Lung (tissue), 11 donors: ENCODE measurements at regions not wholly inside any gene's neighbourhood (a gene's known extent, or its start where the extent isn't known, plus 50 kb on each side); places are given as distances from the start of the nearest gene placed in this dataset.

Experiments
- ATAC-seq: fragments of 200-7000 bp; cut with Tn5 transposase; one replicate; pipeline ENCODE4 v1.9.1; 2020; ENCODE audit warnings: moderate number of reproducible peaks; ENCODE audit not compliant: insufficient read depth, low FRiP score
- DNase-seq, 3 donors: peaks; one replicate each; pipeline ENCODE4 v3.0.0-alpha.2; 2013 to 2017
- H3K27ac ChIP-seq, 2 donors: one replicate each; pipeline ENCODE4 v1.5.1; 2013; ENCODE audit warnings: mild to moderate bottlenecking in 2 of 2, moderate library complexity in 2 of 2, control low read depth in 1 of 2, inconsistent platforms in 1 of 2, low read depth in 1 of 2, low read length in 1 of 2
- H3K27me3 ChIP-seq, 3 donors: one replicate each; pipeline ENCODE4 v1.5.1; 2013; ENCODE audit warnings: low read length in 2 of 3; ENCODE audit not compliant: control insufficient read depth in 3 of 3, insufficient read depth in 3 of 3
- H3K36me3 ChIP-seq, 4 donors: one replicate each; pipeline ENCODE4 v1.5.1; 2013; ENCODE audit warnings: low read length in 4 of 4, mild to moderate bottlenecking in 1 of 4, moderate library complexity in 1 of 4; ENCODE audit not compliant: control insufficient read depth in 4 of 4, insufficient read depth in 4 of 4
- H3K4me1 ChIP-seq, 5 donors: one replicate each; pipeline ENCODE4 v1.5.1; 2013; ENCODE audit warnings: low read length in 5 of 5, mild to moderate bottlenecking in 2 of 5, moderate library complexity in 1 of 5; ENCODE audit not compliant: control insufficient read depth in 5 of 5, insufficient read depth in 5 of 5
- H3K4me3 ChIP-seq: one replicate; pipeline ENCODE4 v1.5.1; 2013; ENCODE audit warnings: mild to moderate bottlenecking, control low read depth, moderate library complexity
- H3K9ac ChIP-seq, 2 donors: one replicate each; pipeline ENCODE4 v1.5.1; 2013; ENCODE audit warnings: low read length in 2 of 2, control low read depth in 1 of 2; ENCODE audit not compliant: insufficient read depth in 1 of 2
- H3K9me3 ChIP-seq, 4 donors: one replicate each; pipeline ENCODE4 v1.5.1; 2013; ENCODE audit warnings: low read length in 3 of 4, mild to moderate bottlenecking in 1 of 4, moderate library complexity in 1 of 4; ENCODE audit not compliant: control insufficient read depth in 4 of 4, insufficient read depth in 3 of 4
- CTCF ChIP-seq: IDR thresholded peaks from 2 replicates; pipeline ENCODE4 v1.5.1; 2012; ENCODE audit warnings: mild to moderate bottlenecking; ENCODE audit errors: control extremely low read depth, extremely low read depth
- WGBS, 2 donors: extraction: QIAGEN DNeasy Blood & Tissue Kit; methylation state at CpG; one replicate each; pipeline ENCODE4 v1.1.7; 2013; 5-methylcytosine and 5-hydroxymethylcytosine counted together
- donor health status: control.
- donor health status: control.
- donor health status: Bipolar disorder and iron deficiency.
- donor health status: healthy.
- donor health status: DM: yes; HTN: yes; CAD: no.

- TF ChIP-seq CTCF = no peak
- DNase-seq (no peak), ATAC-seq (no peak)
- H3K36me3 ChIP-seq = no peaks in the 10 kb centered on the region
- H3K4me3 ChIP-seq = no peak overlapping the region
- H3K27me3 ChIP-seq = no peaks in the 10 kb centered on the region
- H3K9ac ChIP-seq = no peak overlapping the region
- no peak overlapping the region for H3K27ac ChIP-seq
- H3K4me1 ChIP-seq = no peaks in the 10 kb centered on the region
- WGBS, 2 donors = 72 to 80% methylated on average over 2 of the region's 2 CpGs
- H3K9me3 ChIP-seq = peaks cover 0 to 2% (median 0%) of the 10 kb centered on the region in 4 donors
Observed at GRCh38 chr13:79030513-79030912, 371.6 kb upstream of the OBI1 start.

DNA sequence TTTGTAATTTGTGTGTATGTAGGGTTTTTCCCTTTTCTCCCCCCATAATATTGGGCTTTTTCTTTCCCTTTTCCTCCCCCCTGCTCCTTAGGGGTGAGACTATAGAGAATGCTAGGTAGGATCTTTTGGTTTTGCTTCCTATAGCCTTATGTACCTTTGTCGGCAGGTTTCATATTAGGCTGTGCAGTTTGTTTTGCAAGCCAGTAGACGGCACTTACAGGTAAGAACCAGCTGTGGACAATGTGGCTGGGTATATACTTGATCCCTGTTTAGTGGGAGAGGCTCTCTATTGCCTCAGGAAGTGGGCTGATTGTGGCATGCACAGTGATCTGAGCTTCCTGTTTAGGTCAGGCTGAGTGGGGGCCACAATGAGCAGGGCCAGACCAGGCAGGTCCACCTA, 359.2 kb upstream of the OBI1 start:
- H3K4me3 ChIP-seq = no peak overlapping the region
- DNase-seq (no peak), ATAC-seq (no peak)
- no peaks in the 10 kb centered on the region for H3K4me1 ChIP-seq
- no peak overlapping the region for H3K27ac ChIP-seq
- H3K36me3 ChIP-seq = no peaks in the 10 kb centered on the region
- 0 to 90% methylated on average over 2 of the region's 2 CpGs for WGBS, 2 donors
- no peak for TF ChIP-seq CTCF
- H3K9ac ChIP-seq = no peak overlapping the region
- H3K27me3 ChIP-seq = no peaks in the 10 kb centered on the region
- peaks cover 0 to 14% (median 5%) of the 10 kb centered on the region in 4 donors for H3K9me3 ChIP-seq

- 78 to 79% methylated on average over 2 of the region's 2 CpGs for WGBS, 2 donors
- Histone ChIP-seq H3K27me3 (no peaks in the 10 kb centered on the region), H3K36me3 (no peaks in the 10 kb centered on the region), H3K27ac (no peak overlapping the region), H3K4me1 (no peaks in the 10 kb centered on the region), H3K9ac (no peak overlapping the region), H3K4me3 (no peak overlapping the region), H3K9me3 (no peaks in the 10 kb centered on the region)
- DNase-seq (no peak), ATAC-seq (no peak)
- TF ChIP-seq CTCF = no peak
Observed at GRCh38 chr13:79011179-79011578, 352.2 kb upstream of the OBI1 start.
